ENCODE measurements at regions not wholly inside any gene's neighbourhood (a gene's known extent, or its start where the extent isn't known, plus 50 kb on each side); places are given as distances from the start of the nearest gene placed in this dataset.

DNA sequence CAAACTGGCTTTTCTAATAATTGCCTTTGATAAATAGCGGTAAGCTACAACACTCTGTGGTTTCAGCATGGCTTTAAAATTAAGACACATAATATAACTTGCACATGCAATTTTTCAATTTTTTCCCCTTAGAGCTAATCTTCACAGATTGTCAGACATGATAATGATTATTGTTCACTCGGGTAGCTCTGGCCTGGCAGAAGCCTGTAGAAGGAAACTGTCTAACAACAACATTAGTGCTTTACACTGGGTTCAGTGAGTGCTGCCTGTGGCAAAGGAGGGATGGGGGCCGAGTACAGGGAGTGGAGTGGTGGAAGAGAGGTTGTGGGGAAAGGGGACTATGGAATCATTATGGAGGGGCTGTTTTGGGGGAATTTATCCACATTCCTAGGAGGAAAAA lies 67.2 kb upstream of the AUTS2 start:
- H3K9me3 ChIP-seq: no peaks in the 10 kb centered on the region
- peaks cover 0 to 3% (median 0%) of the 10 kb centered on the region in 9 donors for H3K27me3 ChIP-seq
- WGBS, 4 donors: 79 to 86% (median 83%) methylated on average over 3 of the region's 3 CpGs
- no peak overlapping the region for H3K27ac ChIP-seq
- TF ChIP-seq POLR2A (IDR thresholded peaks at IDR 0.05): no peak
- TF ChIP-seq, protein P1, sequence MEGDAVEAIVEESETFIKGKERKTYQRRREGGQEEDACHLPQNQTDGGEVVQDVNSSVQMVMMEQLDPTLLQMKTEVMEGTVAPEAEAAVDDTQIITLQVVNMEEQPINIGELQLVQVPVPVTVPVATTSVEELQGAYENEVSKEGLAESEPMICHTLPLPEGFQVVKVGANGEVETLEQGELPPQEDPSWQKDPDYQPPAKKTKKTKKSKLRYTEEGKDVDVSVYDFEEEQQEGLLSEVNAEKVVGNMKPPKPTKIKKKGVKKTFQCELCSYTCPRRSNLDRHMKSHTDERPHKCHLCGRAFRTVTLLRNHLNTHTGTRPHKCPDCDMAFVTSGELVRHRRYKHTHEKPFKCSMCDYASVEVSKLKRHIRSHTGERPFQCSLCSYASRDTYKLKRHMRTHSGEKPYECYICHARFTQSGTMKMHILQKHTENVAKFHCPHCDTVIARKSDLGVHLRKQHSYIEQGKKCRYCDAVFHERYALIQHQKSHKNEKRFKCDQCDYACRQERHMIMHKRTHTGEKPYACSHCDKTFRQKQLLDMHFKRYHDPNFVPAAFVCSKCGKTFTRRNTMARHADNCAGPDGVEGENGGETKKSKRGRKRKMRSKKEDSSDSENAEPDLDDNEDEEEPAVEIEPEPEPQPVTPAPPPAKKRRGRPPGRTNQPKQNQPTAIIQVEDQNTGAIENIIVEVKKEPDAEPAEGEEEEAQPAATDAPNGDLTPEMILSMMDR (IDR thresholded peaks at IDR 0.05): no peak
- no peak for DNase-seq
- no peak overlapping the region for H3K4me3 ChIP-seq
- intact Hi-C loops (cut with DNase I): no loop called here
- no peaks in the 10 kb centered on the region for H3K4me1 ChIP-seq
- no peak for ATAC-seq
- no peaks in the 10 kb centered on the region for H3K36me3 ChIP-seq

- DNase-seq: no peak
- 54 to 71% (median 59%) methylated on average over 15 of the region's 15 CpGs for WGBS, 4 donors
- Histone ChIP-seq H3K9me3 (no peaks in the 10 kb centered on the region), H3K36me3 (no peaks in the 10 kb centered on the region), H3K4me1 (no peaks in the 10 kb centered on the region), H3K27me3 (peaks cover 0 to 4% (median 0%) of the 10 kb centered on the region in 9 donors), H3K27ac (no peak overlapping the region), H3K4me3 (no peak overlapping the region)
- ATAC-seq: no peak
- TF ChIP-seq POLR2A (IDR thresholded peaks at IDR 0.05): no peak
- TF ChIP-seq, protein P1 (IDR thresholded peaks at IDR 0.05): no peak
- intact Hi-C loops (cut with DNase I): no loop called here
Observed at GRCh38 chr7:69534461-69535041, 63.7 kb upstream of the AUTS2 start.

- no peak for TF ChIP-seq POLR2A (IDR thresholded peaks at IDR 0.05)
- TF ChIP-seq, protein P1 (IDR thresholded peaks at IDR 0.05): no peak
- peaks cover 0 to 11% (median 0%) of the 10 kb centered on the region in 12 donors for H3K9me3 ChIP-seq
- ATAC-seq (no peak), DNase-seq (no peak)
- WGBS, 4 donors: 81 to 92% (median 86%) methylated on average over 4 of the region's 4 CpGs
- H3K4me3 ChIP-seq: no peak overlapping the region
- H3K27me3 ChIP-seq: peaks cover 0 to 4% (median 0%) of the 10 kb centered on the region in 9 donors
- H3K36me3 ChIP-seq: no peaks in the 10 kb centered on the region
- intact Hi-C loops (cut with DNase I): no loop called here
- no peak overlapping the region for H3K27ac ChIP-seq
- H3K4me1 ChIP-seq: no peaks in the 10 kb centered on the region
Observed at GRCh38 chr7:69537691-69538090, 60.6 kb upstream of the AUTS2 start.

GRCh38 chr7:69539531-69539930 lies 58.7 kb upstream of the AUTS2 start:
- DNase-seq (no peak), ATAC-seq (no peak)
- H3K27ac ChIP-seq: no peak overlapping the region
- H3K36me3 ChIP-seq: no peaks in the 10 kb centered on the region
- TF ChIP-seq, protein P1 (IDR thresholded peaks at IDR 0.05): no peak
- TF ChIP-seq POLR2A (IDR thresholded peaks at IDR 0.05): no peak
- peaks cover 0 to 11% (median 0%) of the 10 kb centered on the region in 12 donors for H3K9me3 ChIP-seq
- H3K27me3 ChIP-seq: peaks cover 0 to 4% (median 0%) of the 10 kb centered on the region in 9 donors
- no peaks in the 10 kb centered on the region for H3K4me1 ChIP-seq
- intact Hi-C loops (cut with DNase I): no loop called here
- H3K4me3 ChIP-seq: no peak overlapping the region
- WGBS, 4 donors: 84 to 90% (median 87%) methylated on average over 4 of the region's 4 CpGs
